Erythroblast (primary cell): ENCODE measurements at regions not wholly inside any gene's neighbourhood (a gene's known extent, or its start where the extent isn't known, plus 50 kb on each side); places are given as distances from the start of the nearest gene placed in this dataset.

Source experiments
- GATA1 ChIP-seq: IDR thresholded peaks from 2 replicates; pipeline ENCODE4 v1.6.1; 2011; ENCODE audit warnings: low read depth, mild to moderate bottlenecking, control low read depth, low read length, moderate library complexity
- POLR2A ChIP-seq: IDR thresholded peaks from 2 replicates; pipeline ENCODE4 v1.6.1; 2011; ENCODE audit warnings: mild to moderate bottlenecking, low read length

- no peak for TF ChIP-seq POLR2A
- no peak for TF ChIP-seq GATA1
Observed at GRCh38 chr15:39414201-39414600, 166.7 kb upstream of the THBS1 start.
